GM23248 (cell line): ENCODE measurements at regions not wholly inside any gene's neighbourhood (a gene's known extent, or its start where the extent isn't known, plus 50 kb on each side); places are given as distances from the start of the nearest gene placed in this dataset.

Experiments used
- DNase-seq: peaks from one replicate; pipeline ENCODE4 v3.0.0-alpha.2; 2015
- H2AFZ ChIP-seq: fragments of 200-600 bp; sonication (generic); 2 replicates; pipeline ENCODE4 v1.6.1; 2016; ENCODE audit warnings: antibody characterized with exemption
- H3F3A ChIP-seq: fragments of 200-600 bp; sonication (generic); 2 replicates; pipeline ENCODE4 v1.6.1; 2016; ENCODE audit warnings: mild to moderate bottlenecking, antibody characterized with exemption, mixed run types; ENCODE audit not compliant: insufficient read depth
- H3K27ac ChIP-seq: fragments of 200-600 bp; sonication (generic); 2 replicates; pipeline ENCODE4 v1.5.1; 2016; ENCODE audit warnings: mild to moderate bottlenecking
- H3K27me3 ChIP-seq: fragments of 200-600 bp; sonication (generic); replicated peaks from 2 replicates; pipeline ENCODE4 v1.6.1; 2016; ENCODE audit warnings: mild to moderate bottlenecking; ENCODE audit not compliant: insufficient read depth
- H3K36me3 ChIP-seq: fragments of 200-600 bp; sonication (generic); 2 replicates; pipeline ENCODE4 v1.6.1; 2016; ENCODE audit warnings: low read depth, mild to moderate bottlenecking
- H3K4me1 ChIP-seq: fragments of 200-600 bp; sonication (generic); 2 replicates; pipeline ENCODE4 v1.6.1; 2016; ENCODE audit warnings: mild to moderate bottlenecking; ENCODE audit not compliant: insufficient read depth
- H3K4me2 ChIP-seq: fragments of 200-600 bp; sonication (generic); one replicate; pipeline ENCODE4 v1.6.1; 2016; ENCODE audit warnings: mild to moderate bottlenecking; ENCODE audit not compliant: unreplicated experiment
- H3K4me3 ChIP-seq: fragments of 200-600 bp; sonication (generic); 2 replicates; pipeline ENCODE4 v1.5.1; 2016; ENCODE audit warnings: mild to moderate bottlenecking
- H3K79me2 ChIP-seq: fragments of 200-600 bp; sonication (generic); 2 replicates; pipeline ENCODE4 v1.6.1; 2016; ENCODE audit warnings: mild to moderate bottlenecking; ENCODE audit not compliant: insufficient read depth
- H3K9ac ChIP-seq: fragments of 200-600 bp; sonication (generic); 2 replicates; pipeline ENCODE4 v1.6.1; 2016; ENCODE audit warnings: mild to moderate bottlenecking
- H3K9me2 ChIP-seq: fragments of 200-600 bp; sonication (generic); 2 replicates; pipeline ENCODE4 v1.6.1; 2016; ENCODE audit warnings: mixed run types, mild to moderate bottlenecking, moderate library complexity; ENCODE audit not compliant: insufficient read depth
- H3K9me3 ChIP-seq: fragments of 200-600 bp; sonication (generic); one replicate; pipeline ENCODE4 v1.6.1; 2017; ENCODE audit warnings: low read depth
- H4K20me1 ChIP-seq: fragments of 200-600 bp; sonication (generic); 2 replicates; pipeline ENCODE4 v1.6.0; 2016; ENCODE audit not compliant: insufficient read depth
- EZH2 ChIP-seq: fragments of 200-600 bp; sonication (generic); IDR thresholded peaks from 2 replicates; pipeline ENCODE4 v1.6.1; 2018; ENCODE audit warnings: antibody characterized with exemption, mild to moderate bottlenecking; ENCODE audit not compliant: insufficient read depth, poor library complexity, severe bottlenecking
- EZH2phosphoT487 ChIP-seq: fragments of 200-600 bp; sonication (generic); IDR thresholded peaks from 2 replicates; pipeline ENCODE4 v1.6.1; 2018; ENCODE audit warnings: antibody characterized with exemption, moderate library complexity, mild to moderate bottlenecking, low read depth; ENCODE audit not compliant: insufficient read depth
- WGBS, 2 experiments: methylation state at CpG; one replicate each; pipeline ENCODE4 v1.1.6; 2015 to 2017; ENCODE audit warnings: low lambda C conversion rate in 2 of 2, low coverage in 1 of 2; ENCODE audit errors: missing lambda C conversion rate in 2 of 2; 5-methylcytosine and 5-hydroxymethylcytosine counted together
- in situ Hi-C: fragments of 300-500 bp; cut with MboI; formaldehyde crosslinking; loops from 2 replicates; pipeline ENCODE4 v1.15.0; 2020

- H3K79me2 ChIP-seq: no peaks in the 10 kb centered on the region
- no peaks in the 10 kb centered on the region for H3K9me2 ChIP-seq
- 36 to 38% methylated on average over 2 of the region's 2 CpGs for WGBS, 2 experiments
- no peaks in the 10 kb centered on the region for H4K20me1 ChIP-seq
- H3K4me2 ChIP-seq: no peak overlapping the region
- DNase-seq: no peak
- no peaks in the 10 kb centered on the region for H3K27me3 ChIP-seq
- no peak overlapping the region for H2AFZ ChIP-seq
- H3K9me3 ChIP-seq: no peaks in the 10 kb centered on the region
- TF ChIP-seq EZH2phosphoT487: no peak
- TF ChIP-seq EZH2: no peak
- no peaks in the 10 kb centered on the region for H3K36me3 ChIP-seq
- no peaks in the 10 kb centered on the region for H3K4me1 ChIP-seq
- in situ Hi-C loops: no loop called here
- no peak overlapping the region for H3K9ac ChIP-seq
- H3F3A ChIP-seq: no peaks in the 10 kb centered on the region
- no peak overlapping the region for H3K27ac ChIP-seq
- no peak overlapping the region for H3K4me3 ChIP-seq
Observed at GRCh38 chr5:12204761-12205160, 300.5 kb upstream of the CTNND2 start.

DNA sequence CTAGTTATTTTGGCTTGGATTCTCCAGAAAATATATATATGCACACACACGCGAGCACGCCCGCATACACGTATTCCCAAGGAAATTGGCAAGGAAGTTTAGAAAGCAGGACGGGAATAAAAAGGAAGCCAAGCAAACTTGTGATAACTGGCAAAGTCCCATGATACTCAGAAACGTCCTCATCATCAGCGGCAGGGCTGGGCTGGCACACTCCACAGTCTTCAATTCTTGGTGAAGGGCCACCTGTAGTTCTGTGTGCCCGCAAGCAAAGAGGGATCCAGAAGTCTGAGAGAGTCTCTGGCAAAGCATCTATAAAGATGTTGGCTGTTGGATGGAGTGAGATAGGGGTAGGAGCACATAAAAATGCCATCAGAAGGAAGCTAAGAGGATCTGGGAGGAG, 289.3 kb upstream of the CTNND2 start:
- H3K4me1 ChIP-seq: no peaks in the 10 kb centered on the region
- no peaks in the 10 kb centered on the region for H3K79me2 ChIP-seq
- H2AFZ ChIP-seq: no peak overlapping the region
- no peaks in the 10 kb centered on the region for H4K20me1 ChIP-seq
- no peak overlapping the region for H3K4me2 ChIP-seq
- H3K9me2 ChIP-seq: no peaks in the 10 kb centered on the region
- H3K4me3 ChIP-seq: no peak overlapping the region
- H3K36me3 ChIP-seq: no peaks in the 10 kb centered on the region
- no peaks in the 10 kb centered on the region for H3K9me3 ChIP-seq
- H3F3A ChIP-seq: no peaks in the 10 kb centered on the region
- H3K27me3 ChIP-seq: no peaks in the 10 kb centered on the region
- no peak overlapping the region for H3K9ac ChIP-seq
- TF ChIP-seq EZH2phosphoT487 (no peak), EZH2 (no peak)
- no peak overlapping the region for H3K27ac ChIP-seq
- in situ Hi-C loops: no loop called here
- no peak for DNase-seq
- 55 to 65% methylated on average over 9 of the region's 9 CpGs for WGBS, 2 experiments

GRCh38 chr5:12183003-12183402, 278.8 kb upstream of the CTNND2 start:
- TF ChIP-seq EZH2phosphoT487 (no peak), EZH2 (no peak)

DNA sequence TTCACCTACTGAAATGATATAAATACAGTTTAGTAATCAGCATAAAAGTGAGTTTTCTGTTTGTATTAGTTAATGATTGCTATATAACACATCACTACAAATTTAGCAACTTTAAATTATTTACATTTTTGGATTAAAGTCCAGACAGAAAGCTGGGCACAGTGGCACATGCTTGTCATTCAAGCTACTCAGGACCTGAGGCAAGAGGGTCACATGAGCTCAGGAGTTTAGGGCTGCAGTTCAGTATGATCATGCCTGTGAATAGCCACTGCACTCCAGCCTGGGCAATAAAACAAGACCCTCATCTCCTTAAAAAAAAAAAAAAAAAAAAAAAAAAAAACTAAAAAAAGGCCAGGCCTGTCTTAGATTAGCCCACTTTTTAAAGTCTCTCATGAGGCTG, 273.6 kb upstream of the CTNND2 start:
- H2AFZ ChIP-seq: no peak overlapping the region
- H3K27me3 ChIP-seq: no peaks in the 10 kb centered on the region
- H3K36me3 ChIP-seq: no peaks in the 10 kb centered on the region
- no peaks in the 10 kb centered on the region for H4K20me1 ChIP-seq
- no peak for TF ChIP-seq EZH2
- no peak for TF ChIP-seq EZH2phosphoT487
- H3K9me2 ChIP-seq: no peaks in the 10 kb centered on the region
- H3F3A ChIP-seq: no peaks in the 10 kb centered on the region
- no peak overlapping the region for H3K4me2 ChIP-seq
- H3K4me3 ChIP-seq: no peak overlapping the region
- H3K9me3 ChIP-seq: peaks cover 2% of the 10 kb centered on the region
- no peak overlapping the region for H3K27ac ChIP-seq
- H3K9ac ChIP-seq: no peak overlapping the region
- no peaks in the 10 kb centered on the region for H3K4me1 ChIP-seq
- no peak for DNase-seq
- in situ Hi-C loops: no loop called here
- H3K79me2 ChIP-seq: no peaks in the 10 kb centered on the region

More at GRCh38 chr5:12183003-12183402, 278.8 kb upstream of the CTNND2 start:
- WGBS, 2 experiments: 16 to 22% methylated on average over 6 of the region's 6 CpGs
- Histone ChIP-seq H3F3A (no peaks in the 10 kb centered on the region), H3K4me2 (no peak overlapping the region), H3K9me3 (peaks cover 2% of the 10 kb centered on the region), H3K4me3 (no peak overlapping the region), H3K27me3 (no peaks in the 10 kb centered on the region), H4K20me1 (no peaks in the 10 kb centered on the region), H2AFZ (no peak overlapping the region), H3K9me2 (no peaks in the 10 kb centered on the region), H3K79me2 (no peaks in the 10 kb centered on the region), H3K36me3 (no peaks in the 10 kb centered on the region), H3K9ac (no peak overlapping the region), H3K27ac (no peak overlapping the region), H3K4me1 (no peaks in the 10 kb centered on the region)
- in situ Hi-C loops: no loop called here
- DNase-seq: no peak

DNA sequence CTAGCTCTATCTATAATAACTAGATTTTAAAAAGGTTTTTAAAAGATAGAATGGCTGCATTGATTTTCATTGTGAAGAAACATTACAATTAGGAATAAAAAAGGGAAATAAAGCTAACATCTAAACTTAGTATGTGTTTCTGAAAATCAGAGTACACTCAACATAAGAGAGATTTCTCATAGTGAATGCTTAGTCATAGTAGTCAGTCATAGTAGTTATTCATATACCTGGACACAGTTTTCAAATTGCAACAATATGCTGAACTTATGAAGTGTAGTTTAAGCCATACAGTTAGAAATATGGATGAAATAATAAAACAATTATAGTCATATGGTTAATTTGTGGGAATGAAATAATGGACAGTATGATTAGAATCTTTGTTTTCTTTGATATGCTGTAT, 273.0 kb upstream of the CTNND2 start:
- H3F3A ChIP-seq: no peaks in the 10 kb centered on the region
- H4K20me1 ChIP-seq: no peaks in the 10 kb centered on the region
- H3K4me1 ChIP-seq: no peaks in the 10 kb centered on the region
- H3K9ac ChIP-seq: no peak overlapping the region
- TF ChIP-seq EZH2phosphoT487 (no peak), EZH2 (no peak)
- no peak overlapping the region for H3K4me2 ChIP-seq
- H3K9me2 ChIP-seq: no peaks in the 10 kb centered on the region
- H3K27ac ChIP-seq: no peak overlapping the region
- H2AFZ ChIP-seq: no peak overlapping the region
- no peaks in the 10 kb centered on the region for H3K27me3 ChIP-seq
- in situ Hi-C loops: no loop called here
- no peak for DNase-seq
- H3K36me3 ChIP-seq: no peaks in the 10 kb centered on the region
- no peaks in the 10 kb centered on the region for H3K79me2 ChIP-seq
- no peak overlapping the region for H3K4me3 ChIP-seq
- H3K9me3 ChIP-seq: peaks cover 2% of the 10 kb centered on the region
